WTC11 (cell line): ENCODE measurements at regions not wholly inside any gene's neighbourhood (a gene's known extent, or its start where the extent isn't known, plus 50 kb on each side); places are given as distances from the start of the nearest gene placed in this dataset.
A peak's percentile ranks its signal among the peaks of the same experiment; 100 is the strongest.

Experiments
- ATAC-seq: fragments of 200-7000 bp; cut with Tn5 transposase; 2 replicates; pipeline ENCODE4 v1.10.0; 2021; ENCODE audit warnings: mild to moderate bottlenecking, moderate library complexity
- CTCF ChIA-PET: fragments of 300-600 bp; sonication (Branson Sonifier 250); formaldehyde crosslinking; loops from one replicate; lab custom pipeline; 2021; ENCODE audit warnings: antibody characterized with exemption; lab: Charles Lee
- POLR2A ChIA-PET: fragments of 350-600 bp; sonication (Branson Sonifier 250); formaldehyde crosslinking; loops from one replicate; lab custom pipeline; 2021; ENCODE audit warnings: antibody characterized with exemption; lab: Charles Lee
- DNase-seq: peaks from one replicate; pipeline ENCODE4 v3.0.0; 2021; ENCODE audit warnings: low spot score
- H3K27ac Mint-ChIP-seq: 2 replicates; pipeline ENCODE4 v1.8.0; 2021; ENCODE audit warnings: mixed read lengths
- H3K27me3 Mint-ChIP-seq: 2 replicates; pipeline ENCODE4 v1.8.0; 2021; ENCODE audit warnings: low read depth, mild to moderate bottlenecking, moderate library complexity, mixed read lengths
- H3K36me3 Mint-ChIP-seq: 2 replicates; pipeline ENCODE4 v1.8.0; 2021; ENCODE audit warnings: mixed read lengths
- H3K4me1 Mint-ChIP-seq: 2 replicates; pipeline ENCODE4 v1.8.0; 2022; ENCODE audit warnings: mixed read lengths
- H3K4me3 Mint-ChIP-seq: 2 replicates; pipeline ENCODE4 v1.8.0; 2021; ENCODE audit warnings: mild to moderate bottlenecking, moderate library complexity, mixed read lengths
- H3K9me3 Mint-ChIP-seq: 2 replicates; pipeline ENCODE4 v1.8.0; 2021; ENCODE audit warnings: mixed read lengths
- ARID4B ChIP-seq: sonication (generic); formaldehyde crosslinking; IDR thresholded peaks from 2 replicates; pipeline ENCODE4 v1.8.0; 2023; ENCODE audit warnings: missing genetic modification reagents, mild to moderate bottlenecking, borderline replicate concordance
- ATF2 ChIP-seq: sonication (generic); formaldehyde crosslinking; IDR thresholded peaks from 2 replicates; pipeline ENCODE4 v1.8.1; 2022; ENCODE audit warnings: low read depth, missing genetic modification reagents, borderline replicate concordance
- CBFB ChIP-seq: sonication (generic); formaldehyde crosslinking; IDR thresholded peaks from 2 replicates; pipeline ENCODE4 v1.8.1; 2022; ENCODE audit warnings: mild to moderate bottlenecking, low read depth, missing genetic modification reagents
- CREM ChIP-seq: sonication (generic); formaldehyde crosslinking; IDR thresholded peaks from 2 replicates; pipeline ENCODE4 v1.8.1; 2022; ENCODE audit warnings: mild to moderate bottlenecking, missing genetic modification reagents, moderate library complexity
- E2F1 ChIP-seq: sonication (generic); formaldehyde crosslinking; IDR thresholded peaks from 2 replicates; pipeline ENCODE4 v1.8.0; 2022; ENCODE audit warnings: mild to moderate bottlenecking, missing genetic modification reagents
- E2F4 ChIP-seq: sonication (generic); formaldehyde crosslinking; IDR thresholded peaks from 2 replicates; pipeline ENCODE4 v1.8.1; 2022; ENCODE audit warnings: low read depth, mild to moderate bottlenecking, moderate library complexity, missing genetic modification reagents, borderline replicate concordance
- ELF4 ChIP-seq: sonication (generic); formaldehyde crosslinking; IDR thresholded peaks from 2 replicates; pipeline ENCODE4 v1.8.1; 2022; ENCODE audit warnings: low read depth, mild to moderate bottlenecking, moderate library complexity, missing genetic modification reagents
- ERG ChIP-seq: fragments of 250-450 bp; sonication (Bioruptor Pico); IDR thresholded peaks from 2 replicates; pipeline ENCODE4 v1.8.0; 2021; ENCODE audit warnings: mild to moderate bottlenecking
- FOXK1 ChIP-seq: sonication (generic); formaldehyde crosslinking; IDR thresholded peaks from 2 replicates; pipeline ENCODE4 v1.8.0; 2022; ENCODE audit warnings: mild to moderate bottlenecking, moderate library complexity, missing genetic modification reagents
- GTF2I ChIP-seq: fragments of 250-450 bp; sonication (Bioruptor Pico); conservative IDR thresholded peaks from 2 replicates; pipeline ENCODE4 v1.4.0; 2021; ENCODE audit warnings: mild to moderate bottlenecking
- IRF2 ChIP-seq: sonication (generic); formaldehyde crosslinking; IDR thresholded peaks from 2 replicates; pipeline ENCODE4 v1.8.0; 2022; ENCODE audit warnings: low read depth, missing genetic modification reagents, borderline replicate concordance
- KAT7 ChIP-seq: sonication (generic); formaldehyde crosslinking; IDR thresholded peaks from 2 replicates; pipeline ENCODE4 v1.8.1; 2023; ENCODE audit warnings: missing genetic modification reagents, mild to moderate bottlenecking, borderline replicate concordance
- SMAD3 ChIP-seq: sonication (generic); formaldehyde crosslinking; IDR thresholded peaks from 2 replicates; pipeline ENCODE4 v1.8.0; 2022; ENCODE audit warnings: missing genetic modification reagents, mild to moderate bottlenecking, borderline replicate concordance
- USF2 ChIP-seq: sonication (generic); formaldehyde crosslinking; IDR thresholded peaks from 2 replicates; pipeline ENCODE4 v1.8.1; 2023; ENCODE audit warnings: mild to moderate bottlenecking, missing genetic modification reagents, moderate library complexity

GRCh38 chr3:72555714-72556113, 292.5 kb downstream of the SHQ1 start:
- Mint-ChIP-seq H3K27me3 (peaks cover 3% of the 10 kb centered on the region; the same call in 1 of the 2 replicates), H3K4me1 (peaks cover 18% of the 10 kb centered on the region), H3K36me3 (peaks cover 10% of the 10 kb centered on the region; the same call in 1 of the 2 replicates), H3K27ac (peak overlapping the region; percentile 64; the same call in 1 of the 2 replicates), H3K4me3 (no peak overlapping the region), H3K9me3 (peaks cover 7% of the 10 kb centered on the region)
- ChIA-PET POLR2A (no interaction called here), CTCF (no interaction called here)
- ATAC-seq (no peak), DNase-seq (no peak)
- no peak for TF ChIP-seq ERG (CRISPR knock-in tag)
- TF ChIP-seq CBFB (CRISPR knock-in tag): no peak
- no peak for TF ChIP-seq SMAD3 (CRISPR knock-in tag)
- no peak for TF ChIP-seq IRF2 (CRISPR knock-in tag)
- no peak for TF ChIP-seq E2F1 (CRISPR knock-in tag)
- no peak for TF ChIP-seq CREM (CRISPR knock-in tag)
- no peak for TF ChIP-seq E2F4 (CRISPR knock-in tag)
- no peak for TF ChIP-seq ARID4B
- TF ChIP-seq ATF2 (CRISPR knock-in tag): no peak
- no peak for TF ChIP-seq KAT7
- TF ChIP-seq FOXK1 (CRISPR knock-in tag): no peak
- no peak for TF ChIP-seq USF2 (CRISPR knock-in tag)

- ATAC-seq (no peak), DNase-seq (no peak)
- TF ChIP-seq GTF2I (CRISPR knock-in tag): 0 out of 2 replicates have a peak, but pooled peaks have one; percentile 34
- no peak for TF ChIP-seq ELF4 (CRISPR knock-in tag)
- Mint-ChIP-seq H3K4me1 (peaks cover 15% of the 10 kb centered on the region; the same call in 1 of the 2 replicates), H3K27ac (no peak overlapping the region), H3K4me3 (no peak overlapping the region), H3K9me3 (peaks cover 7% of the 10 kb centered on the region), H3K36me3 (peaks cover 10% of the 10 kb centered on the region; the same call in 1 of the 2 replicates), H3K27me3 (peaks cover 3% of the 10 kb centered on the region; the same call in 1 of the 2 replicates)
- ChIA-PET CTCF (no interaction called here), POLR2A (no interaction called here)
Observed at GRCh38 chr3:72554689-72555088, 293.6 kb downstream of the SHQ1 start.
